ENCODE measurements at regions not wholly inside any gene's neighbourhood (a gene's known extent, or its start where the extent isn't known, plus 50 kb on each side); places are given as distances from the start of the nearest gene placed in this dataset.
A peak's percentile ranks its signal among the peaks of the same experiment; 100 is the strongest.

- TF ChIP-seq CTCF (IDR thresholded peaks at IDR 0.05; ENCODE audit: low read depth, low read length): peak; percentile 95
- no peak for TF ChIP-seq EZH2phosphoT487 (IDR thresholded peaks at IDR 0.05; ENCODE audit: low read depth)
Measured at GRCh38 chr13:29923554-29924481, 73.4 kb upstream of the UBL3 start.
